ENCODE measurements at regions not wholly inside any gene's neighbourhood (a gene's known extent, or its start where the extent isn't known, plus 50 kb on each side); places are given as distances from the start of the nearest gene placed in this dataset.

DNA sequence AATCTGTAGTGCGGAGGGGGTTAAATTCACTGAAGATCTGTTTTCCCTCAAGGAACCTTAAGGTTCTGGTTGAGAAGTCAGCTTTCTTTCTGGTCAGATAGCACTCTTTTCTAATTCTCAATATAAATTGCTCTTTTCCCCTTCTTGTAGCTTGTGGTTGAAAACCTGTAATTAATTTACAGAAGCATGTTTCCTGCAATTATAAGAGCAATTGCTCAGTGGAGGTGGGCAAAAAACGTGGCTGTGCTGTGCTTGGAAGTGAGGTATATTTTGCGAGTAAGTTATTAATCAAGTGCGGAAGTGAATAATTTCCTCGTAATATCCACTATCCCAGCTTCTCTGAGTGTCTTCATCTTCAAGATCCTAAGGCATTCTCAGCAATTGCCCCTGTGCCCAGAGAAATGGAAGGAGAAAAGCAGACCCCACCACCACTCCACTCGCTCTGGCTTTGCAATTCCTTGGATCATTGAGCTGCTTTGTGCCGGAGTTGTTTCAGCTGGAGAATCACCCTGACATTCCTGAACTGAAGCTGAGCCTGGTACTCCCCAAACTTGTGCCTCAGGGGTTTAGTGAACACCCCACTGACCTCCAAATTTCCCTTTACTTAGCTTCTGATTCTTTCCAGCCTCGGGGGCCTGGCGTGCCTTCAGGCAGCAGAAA, 140.6 kb downstream of the LRRC70 start:
- Histone ChIP-seq H3K9me3 (ENCODE audit: low read depth) (no peaks in the 10 kb centered on the region), H3K27me3 (no peaks in the 10 kb centered on the region), H3K9ac (no peak overlapping the region), H3K4me3 (no peak overlapping the region), H3K4me1 (peaks cover 5% of the 10 kb centered on the region), H3K79me2 (ENCODE audit: low read depth) (no peaks in the 10 kb centered on the region), H4K20me1 (ENCODE audit: low read depth) (no peaks in the 10 kb centered on the region), H2AFZ (replicated peaks) (peak overlapping the region; percentile 40), H3K27ac (no peak overlapping the region), H3F3A (ENCODE audit: low read depth) (no peaks in the 10 kb centered on the region), H3K36me3 (no peaks in the 10 kb centered on the region), H3K4me2 (no peak overlapping the region)
- TF ChIP-seq EZH2phosphoT487 (IDR thresholded peaks at IDR 0.05): no peak
- TF ChIP-seq, protein P1, sequence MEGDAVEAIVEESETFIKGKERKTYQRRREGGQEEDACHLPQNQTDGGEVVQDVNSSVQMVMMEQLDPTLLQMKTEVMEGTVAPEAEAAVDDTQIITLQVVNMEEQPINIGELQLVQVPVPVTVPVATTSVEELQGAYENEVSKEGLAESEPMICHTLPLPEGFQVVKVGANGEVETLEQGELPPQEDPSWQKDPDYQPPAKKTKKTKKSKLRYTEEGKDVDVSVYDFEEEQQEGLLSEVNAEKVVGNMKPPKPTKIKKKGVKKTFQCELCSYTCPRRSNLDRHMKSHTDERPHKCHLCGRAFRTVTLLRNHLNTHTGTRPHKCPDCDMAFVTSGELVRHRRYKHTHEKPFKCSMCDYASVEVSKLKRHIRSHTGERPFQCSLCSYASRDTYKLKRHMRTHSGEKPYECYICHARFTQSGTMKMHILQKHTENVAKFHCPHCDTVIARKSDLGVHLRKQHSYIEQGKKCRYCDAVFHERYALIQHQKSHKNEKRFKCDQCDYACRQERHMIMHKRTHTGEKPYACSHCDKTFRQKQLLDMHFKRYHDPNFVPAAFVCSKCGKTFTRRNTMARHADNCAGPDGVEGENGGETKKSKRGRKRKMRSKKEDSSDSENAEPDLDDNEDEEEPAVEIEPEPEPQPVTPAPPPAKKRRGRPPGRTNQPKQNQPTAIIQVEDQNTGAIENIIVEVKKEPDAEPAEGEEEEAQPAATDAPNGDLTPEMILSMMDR (IDR thresholded peaks at IDR 0.05): no peak
- TF ChIP-seq EZH2 (IDR thresholded peaks at IDR 0.05): no peak
- peaks cover 19% of the 10 kb centered on the region for H3K4me1 Mint-ChIP-seq
- peaks cover 3% of the 10 kb centered on the region for H3K27me3 Mint-ChIP-seq (ENCODE audit: insufficient read depth, low read depth)
- no peaks in the 10 kb centered on the region for H3K9me3 Mint-ChIP-seq
- no peak overlapping the region for H3K27ac Mint-ChIP-seq
- H3K4me3 Mint-ChIP-seq: no peak overlapping the region
- H3K36me3 Mint-ChIP-seq: no peaks in the 10 kb centered on the region
- DNase-seq (ENCODE audit: low spot score): no peak

DNA sequence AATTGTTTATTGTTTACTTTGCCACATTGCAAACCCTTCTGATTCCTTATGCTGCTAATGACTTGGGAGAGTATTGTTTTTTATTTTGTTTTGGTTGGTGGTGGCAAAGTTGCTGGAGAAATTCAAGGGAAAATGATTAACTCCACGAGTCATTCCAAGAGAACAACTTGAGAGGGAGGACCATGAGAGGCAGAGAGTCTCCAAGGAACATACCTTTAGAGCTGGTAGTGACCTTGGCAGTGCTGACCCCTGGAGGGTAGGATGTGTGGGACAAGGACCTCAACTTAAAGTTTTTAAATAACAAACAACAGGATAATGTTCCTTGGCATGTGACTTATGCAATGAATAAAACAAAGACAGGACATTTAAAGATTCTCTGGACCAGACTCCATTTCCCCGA, 139.7 kb downstream of the LRRC70 start:
- no peak overlapping the region for H2AFZ ChIP-seq (replicated peaks)
- H3F3A ChIP-seq (ENCODE audit: low read depth): no peaks in the 10 kb centered on the region
- no peak overlapping the region for H3K4me3 Mint-ChIP-seq
- H3K27me3 ChIP-seq: no peaks in the 10 kb centered on the region
- H3K36me3 Mint-ChIP-seq: no peaks in the 10 kb centered on the region
- H3K9me3 Mint-ChIP-seq: no peaks in the 10 kb centered on the region
- no peak overlapping the region for H3K27ac Mint-ChIP-seq
- H3K4me3 ChIP-seq: no peak overlapping the region
- H3K9ac ChIP-seq: no peak overlapping the region
- no peak for DNase-seq (ENCODE audit: low spot score)
- H3K27ac ChIP-seq: no peak overlapping the region
- no peaks in the 10 kb centered on the region for H3K79me2 ChIP-seq (ENCODE audit: low read depth)
- no peaks in the 10 kb centered on the region for H3K36me3 ChIP-seq
- no peaks in the 10 kb centered on the region for H4K20me1 ChIP-seq (ENCODE audit: low read depth)
- peaks cover 5% of the 10 kb centered on the region for H3K4me1 ChIP-seq
- H3K4me2 ChIP-seq: no peak overlapping the region
- H3K9me3 ChIP-seq (ENCODE audit: low read depth): no peaks in the 10 kb centered on the region
- H3K4me1 Mint-ChIP-seq: peaks cover 19% of the 10 kb centered on the region
- TF ChIP-seq EZH2 (IDR thresholded peaks at IDR 0.05): no peak
- TF ChIP-seq, protein P1 (IDR thresholded peaks at IDR 0.05): no peak
- TF ChIP-seq EZH2phosphoT487 (IDR thresholded peaks at IDR 0.05): no peak
- H3K27me3 Mint-ChIP-seq (ENCODE audit: insufficient read depth, low read depth): peaks cover 3% of the 10 kb centered on the region

DNA sequence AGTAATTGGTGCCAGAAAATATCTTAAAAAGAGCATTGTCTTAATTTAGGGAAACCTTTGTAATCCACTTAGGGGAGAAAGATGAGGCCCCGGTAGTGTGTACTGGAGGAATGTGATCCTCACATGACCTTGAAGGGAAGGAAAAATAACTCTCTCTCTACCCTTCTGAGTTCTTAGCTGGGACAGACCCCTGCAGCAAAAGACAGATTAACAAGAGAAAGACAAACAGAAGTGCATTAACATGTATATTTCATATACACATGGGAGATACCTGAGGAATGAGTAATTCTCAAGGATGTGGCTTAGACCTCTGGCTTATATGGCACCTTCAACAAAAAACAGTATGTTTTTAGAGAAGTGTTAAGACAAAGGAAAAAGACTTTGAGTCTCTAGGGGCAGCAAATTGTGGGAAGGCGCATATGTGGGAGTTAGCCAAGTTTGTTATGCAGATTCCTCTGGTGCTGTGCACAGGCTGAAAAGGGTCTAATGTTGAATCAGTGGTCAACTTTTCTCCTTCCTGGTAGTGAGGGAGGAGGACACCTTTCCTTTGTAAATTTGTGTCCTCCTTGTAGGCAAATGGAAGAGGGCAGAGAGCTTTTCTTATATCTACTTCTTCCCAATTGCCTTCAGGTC, 138.8 kb downstream of the LRRC70 start:
- no peak for TF ChIP-seq EZH2 (IDR thresholded peaks at IDR 0.05)
- Histone ChIP-seq H3K27me3 (no peaks in the 10 kb centered on the region), H3K4me2 (no peak overlapping the region), H3K9me3 (ENCODE audit: low read depth) (no peaks in the 10 kb centered on the region), H2AFZ (replicated peaks) (peak overlapping the region; percentile 3), H3K4me3 (no peak overlapping the region), H3K36me3 (no peaks in the 10 kb centered on the region), H4K20me1 (ENCODE audit: low read depth) (no peaks in the 10 kb centered on the region), H3K9ac (no peak overlapping the region), H3K4me1 (peaks cover 5% of the 10 kb centered on the region), H3F3A (ENCODE audit: low read depth) (no peaks in the 10 kb centered on the region), H3K79me2 (ENCODE audit: low read depth) (no peaks in the 10 kb centered on the region), H3K27ac (no peak overlapping the region)
- peaks cover 19% of the 10 kb centered on the region for H3K4me1 Mint-ChIP-seq
- peaks cover 3% of the 10 kb centered on the region for H3K27me3 Mint-ChIP-seq (ENCODE audit: insufficient read depth, low read depth)
- DNase-seq (ENCODE audit: low spot score): no peak
- no peak overlapping the region for H3K27ac Mint-ChIP-seq
- H3K9me3 Mint-ChIP-seq: no peaks in the 10 kb centered on the region
- no peaks in the 10 kb centered on the region for H3K36me3 Mint-ChIP-seq
- H3K4me3 Mint-ChIP-seq: no peak overlapping the region

DNA sequence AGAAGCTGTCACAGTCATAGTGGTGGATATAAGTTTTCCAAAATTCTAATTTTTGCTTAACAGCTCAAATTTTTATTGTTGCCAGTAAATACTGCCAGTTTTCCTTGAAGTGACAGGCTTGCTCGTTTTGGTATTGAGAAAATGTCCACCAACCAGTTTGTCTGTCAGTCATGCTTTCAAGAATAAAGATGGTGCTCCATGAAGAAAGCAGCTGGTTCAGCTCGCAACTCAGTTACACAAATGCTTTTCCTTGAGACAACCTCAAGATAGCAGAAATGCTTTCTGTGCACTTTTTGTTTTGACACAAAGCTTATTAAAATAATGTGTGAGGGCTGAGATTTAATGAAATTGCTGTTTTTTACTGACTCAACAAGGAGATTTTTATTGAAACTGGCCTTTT, 135.7 kb downstream of the LRRC70 start:
- Histone ChIP-seq H3K9me3 (ENCODE audit: low read depth) (no peaks in the 10 kb centered on the region), H3K4me1 (no peaks in the 10 kb centered on the region), H4K20me1 (ENCODE audit: low read depth) (no peaks in the 10 kb centered on the region), H3K79me2 (ENCODE audit: low read depth) (no peaks in the 10 kb centered on the region), H3K27ac (no peak overlapping the region), H3K9ac (no peak overlapping the region), H3K36me3 (no peaks in the 10 kb centered on the region), H3K27me3 (no peaks in the 10 kb centered on the region), H3K4me2 (no peak overlapping the region), H2AFZ (replicated peaks) (no peak overlapping the region), H3F3A (ENCODE audit: low read depth) (no peaks in the 10 kb centered on the region), H3K4me3 (no peak overlapping the region)
- no peak overlapping the region for H3K4me3 Mint-ChIP-seq
- H3K9me3 Mint-ChIP-seq: no peaks in the 10 kb centered on the region
- no peak for DNase-seq (ENCODE audit: low spot score)
- H3K36me3 Mint-ChIP-seq: no peaks in the 10 kb centered on the region
- H3K27me3 Mint-ChIP-seq (ENCODE audit: insufficient read depth, low read depth): peaks cover 2% of the 10 kb centered on the region
- H3K4me1 Mint-ChIP-seq: peaks cover 9% of the 10 kb centered on the region
- no peak for TF ChIP-seq EZH2 (IDR thresholded peaks at IDR 0.05)
- TF ChIP-seq EZH2phosphoT487 (IDR thresholded peaks at IDR 0.05): no peak
- TF ChIP-seq, protein P1 (IDR thresholded peaks at IDR 0.05): no peak
- H3K27ac Mint-ChIP-seq: no peak overlapping the region
